ENCODE measurements at regions not wholly inside any gene's neighbourhood (a gene's known extent, or its start where the extent isn't known, plus 50 kb on each side); places are given as distances from the start of the nearest gene placed in this dataset.

DNA sequence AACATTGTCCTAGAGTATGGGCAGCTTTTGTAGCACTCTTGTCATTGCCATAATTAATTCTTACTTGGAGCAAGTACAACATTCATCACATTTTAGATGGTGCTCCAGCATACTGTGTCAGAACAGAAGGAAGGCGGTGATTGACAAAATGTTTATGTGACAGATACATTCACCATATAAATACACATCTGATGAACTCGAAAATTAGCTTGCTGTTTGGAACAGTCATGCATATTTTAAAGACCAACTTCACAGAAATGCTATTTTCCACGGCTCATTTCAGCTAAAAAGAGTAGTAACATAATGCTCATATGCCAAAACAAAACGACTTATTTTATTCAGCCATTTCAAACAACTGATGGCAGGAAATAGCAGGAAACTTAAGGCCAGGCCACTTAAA is 302.7 kb downstream of the MRPL39 start:
- TF ChIP-seq, protein P1, sequence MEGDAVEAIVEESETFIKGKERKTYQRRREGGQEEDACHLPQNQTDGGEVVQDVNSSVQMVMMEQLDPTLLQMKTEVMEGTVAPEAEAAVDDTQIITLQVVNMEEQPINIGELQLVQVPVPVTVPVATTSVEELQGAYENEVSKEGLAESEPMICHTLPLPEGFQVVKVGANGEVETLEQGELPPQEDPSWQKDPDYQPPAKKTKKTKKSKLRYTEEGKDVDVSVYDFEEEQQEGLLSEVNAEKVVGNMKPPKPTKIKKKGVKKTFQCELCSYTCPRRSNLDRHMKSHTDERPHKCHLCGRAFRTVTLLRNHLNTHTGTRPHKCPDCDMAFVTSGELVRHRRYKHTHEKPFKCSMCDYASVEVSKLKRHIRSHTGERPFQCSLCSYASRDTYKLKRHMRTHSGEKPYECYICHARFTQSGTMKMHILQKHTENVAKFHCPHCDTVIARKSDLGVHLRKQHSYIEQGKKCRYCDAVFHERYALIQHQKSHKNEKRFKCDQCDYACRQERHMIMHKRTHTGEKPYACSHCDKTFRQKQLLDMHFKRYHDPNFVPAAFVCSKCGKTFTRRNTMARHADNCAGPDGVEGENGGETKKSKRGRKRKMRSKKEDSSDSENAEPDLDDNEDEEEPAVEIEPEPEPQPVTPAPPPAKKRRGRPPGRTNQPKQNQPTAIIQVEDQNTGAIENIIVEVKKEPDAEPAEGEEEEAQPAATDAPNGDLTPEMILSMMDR (optimal IDR thresholded peaks at IDR 0.05 in 1 of 3, IDR thresholded peaks at IDR 0.05 in 1 of 3, conservative IDR thresholded peaks at IDR 0.05 in 1 of 3; ENCODE audit: extremely low read depth in 1 of 3, insufficient read depth in 2 of 3, low read length in 3 of 3): no peak
- no peak for TF ChIP-seq EZH2 (IDR thresholded peaks at IDR 0.05; ENCODE audit: low read length)

Data from keratinocyte (primary cell).